ENCODE measurements at regions not wholly inside any gene's neighbourhood (a gene's known extent, or its start where the extent isn't known, plus 50 kb on each side); places are given as distances from the start of the nearest gene placed in this dataset.

GRCh38 chr20:40491009-40491590 lies 197.9 kb downstream of the MAFB start:
- H3K4me3 ChIP-seq = no peak overlapping the region
- intact Hi-C loops (cut with DNase I; ENCODE audit: low total_unique reads) = no loop called here
- TF ChIP-seq EP300 (IDR thresholded peaks at IDR 0.05) (no peak), POLR2A (IDR thresholded peaks at IDR 0.05) (no peak), CTCF (IDR thresholded peaks at IDR 0.05) (no peak), POLR2AphosphoS5 (IDR thresholded peaks at IDR 0.05) (no peak)
- no peak for DNase-seq
- H3K4me1 ChIP-seq = no peaks in the 10 kb centered on the region
- H3K27me3 ChIP-seq = no peaks in the 10 kb centered on the region
- peaks cover 0 to 4% (median 1%) of the 10 kb centered on the region in 4 donors for H3K9me3 ChIP-seq
- no peaks in the 10 kb centered on the region for H3K36me3 ChIP-seq
- H3K27ac ChIP-seq = no peak overlapping the region
- 35 to 58% (median 55%) methylated on average over 5 of the region's 5 CpGs for WGBS, 5 donors

GRCh38 chr20:40489886-40490285 lies 199.2 kb downstream of the MAFB start:
- H3K27me3 ChIP-seq = no peaks in the 10 kb centered on the region
- no peaks in the 10 kb centered on the region for H3K36me3 ChIP-seq
- H3K27ac ChIP-seq = no peak overlapping the region
- H3K4me3 ChIP-seq = no peak overlapping the region
- peaks cover 0 to 6% (median 2%) of the 10 kb centered on the region in 4 donors for H3K9me3 ChIP-seq
- H3K4me1 ChIP-seq = no peaks in the 10 kb centered on the region
- intact Hi-C loops (cut with DNase I; ENCODE audit: low total_unique reads) = no loop called here
- WGBS, 5 donors = 57 to 84% (median 83%) methylated on average over 2 of the region's 2 CpGs
- no peak for DNase-seq
- no peak for TF ChIP-seq CTCF (IDR thresholded peaks at IDR 0.05)
- TF ChIP-seq POLR2A (IDR thresholded peaks at IDR 0.05) = no peak
- no peak for TF ChIP-seq POLR2AphosphoS5 (IDR thresholded peaks at IDR 0.05)
- no peak for TF ChIP-seq EP300 (IDR thresholded peaks at IDR 0.05)

- Histone ChIP-seq H3K27me3 (no peaks in the 10 kb centered on the region), H3K4me3 (no peak overlapping the region), H3K27ac (no peak overlapping the region), H3K9me3 (peaks cover 0 to 6% (median 2%) of the 10 kb centered on the region in 4 donors), H3K36me3 (no peaks in the 10 kb centered on the region), H3K4me1 (no peaks in the 10 kb centered on the region)
- intact Hi-C loops (cut with DNase I; ENCODE audit: low total_unique reads) = no loop called here
- DNase-seq = no peak
- TF ChIP-seq POLR2AphosphoS5 (IDR thresholded peaks at IDR 0.05) (no peak), CTCF (IDR thresholded peaks at IDR 0.05) (no peak), POLR2A (IDR thresholded peaks at IDR 0.05) (no peak), EP300 (IDR thresholded peaks at IDR 0.05) (no peak)
- 84 to 93% (median 90%) methylated on average over 3 of the region's 3 CpGs for WGBS, 5 donors
Observed at GRCh38 chr20:40488401-40488800, 200.6 kb downstream of the MAFB start.

- peaks cover 0 to 6% (median 2%) of the 10 kb centered on the region in 4 donors for H3K9me3 ChIP-seq
- H3K36me3 ChIP-seq = no peaks in the 10 kb centered on the region
- no peaks in the 10 kb centered on the region for H3K27me3 ChIP-seq
- DNase-seq = no peak
- no peak for TF ChIP-seq EP300 (IDR thresholded peaks at IDR 0.05)
- TF ChIP-seq POLR2A (IDR thresholded peaks at IDR 0.05) = no peak
- no peak for TF ChIP-seq CTCF (IDR thresholded peaks at IDR 0.05)
- no peak for TF ChIP-seq POLR2AphosphoS5 (IDR thresholded peaks at IDR 0.05)
- intact Hi-C loops (cut with DNase I; ENCODE audit: low total_unique reads) = no loop called here
- H3K4me1 ChIP-seq = no peaks in the 10 kb centered on the region
- no peak overlapping the region for H3K27ac ChIP-seq
- H3K4me3 ChIP-seq = no peak overlapping the region
- WGBS, 5 donors = 76 to 92% (median 80%) methylated on average over 3 of the region's 3 CpGs
Observed at GRCh38 chr20:40486297-40486696, 202.7 kb downstream of the MAFB start.

Data from stomach (tissue), 8 donors.